Transverse colon (tissue), 3 donors: ENCODE measurements at regions not wholly inside any gene's neighbourhood (a gene's known extent, or its start where the extent isn't known, plus 50 kb on each side); places are given as distances from the start of the nearest gene placed in this dataset.

Source experiments
- POLR2A ChIP-seq: fragments of 450-650 bp; IDR thresholded peaks from one replicate; pipeline ENCODE4 v1.6.1; 2016; ENCODE audit warnings: antibody characterized with exemption, mild to moderate bottlenecking, moderate library complexity
- TF ChIP-seq, protein P1 (sequence below), 5 experiments: fragments of 200-600 bp in 3 of 5; fragments of 450-650 bp in 2 of 5; sonication (generic) in 3 of 5; IDR thresholded peaks; 1 replicate in 2 of 5; 2 replicates in 3 of 5; pipeline ENCODE4 v1.5.1; 2016 to 2017; ENCODE audit warnings: antibody characterized with exemption in 5 of 5, inconsistent platforms in 3 of 5, mild to moderate bottlenecking in 2 of 5, moderate library complexity in 1 of 5

DNA sequence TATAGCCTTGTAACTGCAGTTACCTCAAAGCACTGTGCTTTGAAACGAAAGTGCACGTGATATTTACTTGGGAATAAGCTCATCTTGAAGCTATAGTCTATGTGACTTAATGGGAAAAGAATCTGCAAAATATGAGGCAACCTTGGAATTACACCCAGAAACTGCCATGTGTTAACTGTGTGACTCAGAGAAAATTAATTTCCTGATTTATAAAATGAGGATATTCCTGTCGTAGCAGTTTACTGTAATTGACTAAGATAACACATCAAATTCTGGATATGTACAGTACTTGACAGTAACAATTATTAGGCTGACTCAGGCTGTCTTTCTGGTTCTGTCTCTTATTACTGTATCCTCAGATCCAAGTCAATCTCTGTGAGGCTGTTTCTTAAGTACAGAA lies 1079.9 kb upstream of the ACO1 start:
- no peak for TF ChIP-seq POLR2A
- TF ChIP-seq, protein P1, sequence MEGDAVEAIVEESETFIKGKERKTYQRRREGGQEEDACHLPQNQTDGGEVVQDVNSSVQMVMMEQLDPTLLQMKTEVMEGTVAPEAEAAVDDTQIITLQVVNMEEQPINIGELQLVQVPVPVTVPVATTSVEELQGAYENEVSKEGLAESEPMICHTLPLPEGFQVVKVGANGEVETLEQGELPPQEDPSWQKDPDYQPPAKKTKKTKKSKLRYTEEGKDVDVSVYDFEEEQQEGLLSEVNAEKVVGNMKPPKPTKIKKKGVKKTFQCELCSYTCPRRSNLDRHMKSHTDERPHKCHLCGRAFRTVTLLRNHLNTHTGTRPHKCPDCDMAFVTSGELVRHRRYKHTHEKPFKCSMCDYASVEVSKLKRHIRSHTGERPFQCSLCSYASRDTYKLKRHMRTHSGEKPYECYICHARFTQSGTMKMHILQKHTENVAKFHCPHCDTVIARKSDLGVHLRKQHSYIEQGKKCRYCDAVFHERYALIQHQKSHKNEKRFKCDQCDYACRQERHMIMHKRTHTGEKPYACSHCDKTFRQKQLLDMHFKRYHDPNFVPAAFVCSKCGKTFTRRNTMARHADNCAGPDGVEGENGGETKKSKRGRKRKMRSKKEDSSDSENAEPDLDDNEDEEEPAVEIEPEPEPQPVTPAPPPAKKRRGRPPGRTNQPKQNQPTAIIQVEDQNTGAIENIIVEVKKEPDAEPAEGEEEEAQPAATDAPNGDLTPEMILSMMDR (IDR thresholded peaks at IDR 0.05): no peak
